ENCODE measurements at regions not wholly inside any gene's neighbourhood (a gene's known extent, or its start where the extent isn't known, plus 50 kb on each side); places are given as distances from the start of the nearest gene placed in this dataset.
A peak's percentile ranks its signal among the peaks of the same experiment; 100 is the strongest.
"Not testable (repeated sequence)": the region's sequence is repeated elsewhere in the genome, so short reads cannot be mapped to it uniquely, and the experiment has no call there.

- Histone ChIP-seq H3K9me3 (no peaks in the 10 kb centered on the region), H3K9ac (no peak overlapping the region), H3K36me3 (no peaks in the 10 kb centered on the region), H4K20me1 (no peaks in the 10 kb centered on the region), H3K27ac (no peak overlapping the region), H3K4me1 (no peaks in the 10 kb centered on the region), H3K27me3 (no peaks in the 10 kb centered on the region), H3K4me3 (no peak overlapping the region), H3K4me2 (no peak overlapping the region)
- no peak for TF ChIP-seq Cebpa-rat (IDR thresholded peaks at IDR 0.05)
Observed at GRCh38 chr6:78199044-78199443, 546.2 kb downstream of the MEI4 start.

- no peak for TF ChIP-seq Cebpa-rat (IDR thresholded peaks at IDR 0.05)
- H3K9me3 ChIP-seq: no peaks in the 10 kb centered on the region
Observed at GRCh38 chr6:78222226-78222625, 569.4 kb downstream of the MEI4 start.

GRCh38 chr6:78231002-78231401 lies 578.2 kb downstream of the MEI4 start:
- H3K4me1 ChIP-seq: peaks cover 6% of the 10 kb centered on the region; the same call in 1 of the 2 replicates

More at GRCh38 chr6:78222226-78222625, 569.4 kb downstream of the MEI4 start:
- H3K27me3 ChIP-seq: no peaks in the 10 kb centered on the region
- H4K20me1 ChIP-seq: no peaks in the 10 kb centered on the region
- H3K4me1 ChIP-seq: no peaks in the 10 kb centered on the region
- H3K36me3 ChIP-seq: no peaks in the 10 kb centered on the region
- H3K27ac ChIP-seq: no peak overlapping the region
- H3K4me3 ChIP-seq: no peak overlapping the region
- no peak overlapping the region for H3K9ac ChIP-seq
- H3K4me2 ChIP-seq: no peak overlapping the region

GRCh38 chr6:78243519-78243918 lies 590.7 kb downstream of the MEI4 start:
- H3K4me3 ChIP-seq: no peak overlapping the region
- no peak for TF ChIP-seq Cebpa-rat (IDR thresholded peaks at IDR 0.05)

More at GRCh38 chr6:78231002-78231401, 578.2 kb downstream of the MEI4 start:
- no peak overlapping the region for H3K27ac ChIP-seq
- no peaks in the 10 kb centered on the region for H3K36me3 ChIP-seq
- H3K4me3 ChIP-seq: no peak overlapping the region
- no peak for TF ChIP-seq Cebpa-rat (IDR thresholded peaks at IDR 0.05)
- H3K9me3 ChIP-seq: no peaks in the 10 kb centered on the region
- 0 out of 2 replicates have a peak overlapping the region, but pooled peaks have one; percentile 2 for H3K4me2 ChIP-seq
- H3K9ac ChIP-seq: no peak overlapping the region
- no peaks in the 10 kb centered on the region for H4K20me1 ChIP-seq
- H3K27me3 ChIP-seq: no peaks in the 10 kb centered on the region

GRCh38 chr6:78251931-78252330 lies 599.1 kb downstream of the MEI4 start:
- TF ChIP-seq Cebpa-rat (IDR thresholded peaks at IDR 0.05): no peak

More at GRCh38 chr6:78243519-78243918, 590.7 kb downstream of the MEI4 start:
- H3K4me2 ChIP-seq: no peak overlapping the region
- H3K27me3 ChIP-seq: no peaks in the 10 kb centered on the region
- H3K9me3 ChIP-seq: no peaks in the 10 kb centered on the region
- no peaks in the 10 kb centered on the region for H4K20me1 ChIP-seq
- H3K36me3 ChIP-seq: no peaks in the 10 kb centered on the region
- H3K27ac ChIP-seq: no peak overlapping the region
- no peak overlapping the region for H3K9ac ChIP-seq
- H3K4me1 ChIP-seq: no peaks in the 10 kb centered on the region

GRCh38 chr6:78253618-78254017 lies 600.8 kb downstream of the MEI4 start:
- Histone ChIP-seq H3K4me3 (no peak overlapping the region), H3K9me3 (no peaks in the 10 kb centered on the region), H3K4me1 (no peaks in the 10 kb centered on the region), H3K36me3 (no peaks in the 10 kb centered on the region), H4K20me1 (no peaks in the 10 kb centered on the region), H3K9ac (no peak overlapping the region), H3K4me2 (no peak overlapping the region), H3K27me3 (no peaks in the 10 kb centered on the region), H3K27ac (no peak overlapping the region)
- no peak for TF ChIP-seq Cebpa-rat (IDR thresholded peaks at IDR 0.05)

More at GRCh38 chr6:78251931-78252330, 599.1 kb downstream of the MEI4 start:
- H3K36me3 ChIP-seq: no peaks in the 10 kb centered on the region
- H3K27me3 ChIP-seq: no peaks in the 10 kb centered on the region
- no peak overlapping the region for H3K27ac ChIP-seq
- no peak overlapping the region for H3K4me3 ChIP-seq
- no peak overlapping the region for H3K9ac ChIP-seq
- no peaks in the 10 kb centered on the region for H4K20me1 ChIP-seq
- H3K9me3 ChIP-seq: no peaks in the 10 kb centered on the region
- H3K4me1 ChIP-seq: no peaks in the 10 kb centered on the region
- no peak overlapping the region for H3K4me2 ChIP-seq

- H3K4me1 ChIP-seq: no peaks in the 10 kb centered on the region
- no peak for TF ChIP-seq Cebpa-rat (IDR thresholded peaks at IDR 0.05)
- no peak overlapping the region for H3K4me3 ChIP-seq
- H3K9ac ChIP-seq: no peak overlapping the region
- no peak overlapping the region for H3K27ac ChIP-seq
- no peaks in the 10 kb centered on the region for H3K36me3 ChIP-seq
- H3K4me2 ChIP-seq: no peak overlapping the region
- H3K9me3 ChIP-seq: no peaks in the 10 kb centered on the region
- H3K27me3 ChIP-seq: no peaks in the 10 kb centered on the region
- no peaks in the 10 kb centered on the region for H4K20me1 ChIP-seq
Observed at GRCh38 chr6:78259935-78260334, 607.1 kb downstream of the MEI4 start.

- H3K9me3 ChIP-seq, H3K27ac ChIP-seq, H3K4me2 ChIP-seq, H3K36me3 ChIP-seq, H4K20me1 ChIP-seq, H3K9ac ChIP-seq, H3K4me3 ChIP-seq, H3K27me3 ChIP-seq, H3K4me1 ChIP-seq: not testable (repeated sequence)
Observed at GRCh38 chr6:78260427-78260826, 606.9 kb upstream of the IRAK1BP1 start.

GRCh38 chr6:78268591-78269452 lies 598.5 kb upstream of the IRAK1BP1 start:
- H3K9me3 ChIP-seq: no peaks in the 10 kb centered on the region

GRCh38 chr6:78300885-78301284 lies 566.5 kb upstream of the IRAK1BP1 start:
- no peaks in the 10 kb centered on the region for H3K9me3 ChIP-seq
- TF ChIP-seq Cebpa-rat (IDR thresholded peaks at IDR 0.05): no peak
- no peak overlapping the region for H3K4me2 ChIP-seq
- no peak overlapping the region for H3K9ac ChIP-seq
- H4K20me1 ChIP-seq: no peaks in the 10 kb centered on the region
- H3K4me1 ChIP-seq: no peaks in the 10 kb centered on the region
- no peak overlapping the region for H3K4me3 ChIP-seq
- no peak overlapping the region for H3K27ac ChIP-seq
- H3K27me3 ChIP-seq: no peaks in the 10 kb centered on the region
- H3K36me3 ChIP-seq: no peaks in the 10 kb centered on the region

More at GRCh38 chr6:78268591-78269452, 598.5 kb upstream of the IRAK1BP1 start:
- H3K36me3 ChIP-seq: no peaks in the 10 kb centered on the region
- H4K20me1 ChIP-seq: no peaks in the 10 kb centered on the region
- no peak overlapping the region for H3K9ac ChIP-seq
- no peak for TF ChIP-seq Cebpa-rat (IDR thresholded peaks at IDR 0.05)
- no peak overlapping the region for H3K27ac ChIP-seq
- H3K27me3 ChIP-seq: no peaks in the 10 kb centered on the region
- H3K4me1 ChIP-seq: no peaks in the 10 kb centered on the region
- no peak overlapping the region for H3K4me3 ChIP-seq
- H3K4me2 ChIP-seq: no peak overlapping the region
